ENCODE measurements at regions not wholly inside any gene's neighbourhood (a gene's known extent, or its start where the extent isn't known, plus 50 kb on each side); places are given as distances from the start of the nearest gene placed in this dataset.

- TF ChIP-seq CTCF (conservative IDR thresholded peaks at IDR 0.05; ENCODE audit: low read length) (no peak), EZH2phosphoT487 (IDR thresholded peaks at IDR 0.05; ENCODE audit: borderline replicate concordance) (no peak)
Observed at GRCh38 chr3:78287085-78287484, 1247.2 kb downstream of the ROBO2 start.
